GM18517 (cell line): ENCODE measurements at regions not wholly inside any gene's neighbourhood (a gene's known extent, or its start where the extent isn't known, plus 50 kb on each side); places are given as distances from the start of the nearest gene placed in this dataset.
"Not testable (repeated sequence)": the region's sequence is repeated elsewhere in the genome, so short reads cannot be mapped to it uniquely, and the experiment has no call there.

ENCODE experiments used
- ATAC-seq: cut with Tn5 transposase; IDR thresholded peaks from one replicate; pipeline ENCODE4 v1.9.1; 2021; ENCODE audit warnings: mild to moderate bottlenecking, moderate library complexity; ENCODE audit not compliant: unreplicated experiment

DNA sequence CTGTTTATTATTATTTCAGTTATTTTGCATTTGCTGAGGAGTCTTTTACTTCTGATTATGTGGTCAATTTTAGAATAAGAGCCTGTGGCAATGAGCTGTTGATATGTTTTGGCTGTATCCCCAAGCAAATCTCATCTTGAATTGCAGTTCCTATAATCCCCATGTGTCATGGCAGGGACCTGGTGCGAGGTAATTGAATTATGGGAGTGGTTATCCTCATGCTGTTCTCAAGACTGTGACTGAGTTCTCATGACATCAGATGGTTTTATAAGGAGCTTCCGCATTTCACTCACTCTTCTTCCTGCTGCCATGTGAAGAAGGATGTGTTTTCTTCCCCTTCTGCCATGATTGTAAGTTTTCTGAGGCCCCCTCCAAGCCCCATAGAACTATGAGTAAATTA lies 114.9 kb upstream of the SLCO6A1 start:
- ATAC-seq, result no peak

DNA sequence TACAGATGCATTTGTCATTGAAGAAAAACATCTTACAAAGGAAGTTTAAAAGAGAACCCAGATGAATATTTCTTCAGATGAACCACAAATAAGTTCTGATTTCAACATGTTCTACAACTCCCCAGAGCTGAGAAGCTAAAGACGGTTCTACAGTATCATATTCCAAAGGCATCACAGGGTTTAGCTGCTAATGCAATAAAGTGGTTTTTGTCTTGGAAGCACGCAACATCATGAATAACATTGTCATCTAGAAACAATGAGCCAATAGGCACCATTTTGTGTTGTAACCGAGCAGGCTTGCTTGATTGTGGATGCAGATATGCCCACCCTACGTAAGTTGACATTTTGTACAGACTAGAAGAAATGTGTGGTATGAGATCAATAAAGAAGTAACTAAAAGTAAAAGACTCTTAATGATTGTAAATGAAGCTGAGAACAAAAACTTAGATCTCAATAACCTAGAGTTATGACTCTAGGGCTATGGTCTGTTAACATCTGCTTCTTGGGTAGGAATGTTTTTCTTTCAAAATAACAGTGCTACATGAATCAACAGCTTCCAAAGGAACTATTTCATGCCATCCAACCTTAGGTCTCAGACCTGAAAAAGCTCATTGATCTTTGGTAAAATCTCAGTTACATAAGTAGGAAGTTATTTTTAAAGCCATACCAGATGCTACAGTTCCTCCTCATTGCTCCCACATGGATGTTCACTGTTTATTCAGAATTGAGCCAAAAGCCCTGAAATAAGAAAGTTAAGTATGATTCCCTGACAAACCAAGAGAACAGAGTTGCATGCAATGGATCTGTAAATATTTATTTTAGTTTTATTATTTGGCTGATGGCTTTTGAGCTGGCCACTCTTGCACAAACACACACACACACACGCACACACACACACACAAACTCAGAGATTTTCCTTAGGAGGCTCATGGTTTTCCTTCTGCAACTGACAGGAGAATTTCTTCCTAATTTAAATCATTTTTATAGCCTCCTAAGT lies 118.7 kb upstream of the SLCO6A1 start:
- no peak for ATAC-seq

DNA sequence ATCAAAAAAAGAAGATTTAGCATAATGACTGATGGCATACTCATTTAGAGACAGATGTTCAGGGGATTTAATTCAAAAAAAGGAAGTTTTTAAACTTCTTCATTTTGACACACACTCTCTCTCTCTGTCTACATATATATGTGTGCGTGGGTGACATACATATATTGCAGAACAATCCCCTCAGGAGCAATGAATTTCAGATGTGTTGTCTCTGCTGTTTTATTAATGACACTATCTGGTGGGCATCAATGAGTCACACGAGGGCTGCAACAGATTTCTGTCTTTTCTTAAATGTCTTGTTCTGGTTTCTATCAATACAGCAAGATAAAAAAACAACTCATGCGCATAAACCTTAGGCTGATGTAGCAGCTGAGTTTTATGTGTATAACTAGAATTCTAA lies 123.5 kb upstream of the SLCO6A1 start:
- ATAC-seq, result no peak

DNA sequence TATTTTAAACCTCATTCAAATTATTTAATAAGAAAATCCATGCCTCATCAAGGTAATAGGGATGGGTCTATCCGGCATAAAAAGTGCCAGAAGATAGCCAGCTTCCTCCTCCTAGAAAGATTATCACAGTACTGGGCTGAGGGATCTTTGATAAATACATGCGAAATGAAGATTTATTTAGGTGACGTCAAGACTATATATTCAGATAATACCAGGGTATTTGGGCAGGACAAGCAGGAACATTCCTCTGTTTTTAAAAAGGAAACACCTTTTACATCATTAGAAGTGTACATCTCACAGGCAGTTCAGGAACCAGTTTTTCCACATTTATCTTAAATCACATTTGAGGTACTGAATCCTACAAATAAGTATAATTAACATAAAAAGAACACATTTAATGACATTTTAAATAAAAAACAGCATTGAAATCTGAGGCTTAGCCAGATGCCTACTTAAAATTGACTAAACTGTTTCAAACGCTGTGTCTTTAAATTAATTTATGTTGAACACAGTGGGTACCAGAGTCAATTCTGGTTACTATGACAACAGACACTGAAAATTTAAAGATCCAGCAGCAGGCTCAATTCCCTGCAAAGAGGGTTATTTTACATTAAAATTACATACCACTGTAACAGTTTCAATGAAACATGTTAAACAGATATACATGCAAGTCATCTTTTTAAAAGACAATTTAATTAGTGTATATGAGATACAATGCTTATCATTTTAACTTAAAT lies 124.7 kb upstream of the SLCO6A1 start:
- ATAC-seq, result no peak

DNA sequence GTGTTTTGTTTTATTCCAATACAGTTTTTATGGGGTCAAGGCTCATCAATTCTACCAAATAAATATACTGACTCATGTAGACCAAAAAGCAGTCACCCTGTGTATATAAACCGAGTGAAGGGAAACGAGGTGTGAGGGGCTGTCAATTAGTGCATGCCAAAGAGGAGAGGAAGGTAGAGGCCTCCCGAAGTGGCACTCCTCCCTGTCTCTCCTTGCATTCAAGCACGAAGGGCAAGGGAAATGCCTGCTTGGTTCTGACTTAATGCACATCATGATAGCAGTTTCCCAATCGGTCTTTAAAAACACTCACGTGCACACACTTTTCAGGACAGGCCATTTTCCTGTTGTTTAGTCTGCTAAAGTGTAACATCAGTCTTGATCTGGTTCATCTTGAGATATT lies 125.6 kb upstream of the SLCO6A1 start:
- ATAC-seq, result no peak

DNA sequence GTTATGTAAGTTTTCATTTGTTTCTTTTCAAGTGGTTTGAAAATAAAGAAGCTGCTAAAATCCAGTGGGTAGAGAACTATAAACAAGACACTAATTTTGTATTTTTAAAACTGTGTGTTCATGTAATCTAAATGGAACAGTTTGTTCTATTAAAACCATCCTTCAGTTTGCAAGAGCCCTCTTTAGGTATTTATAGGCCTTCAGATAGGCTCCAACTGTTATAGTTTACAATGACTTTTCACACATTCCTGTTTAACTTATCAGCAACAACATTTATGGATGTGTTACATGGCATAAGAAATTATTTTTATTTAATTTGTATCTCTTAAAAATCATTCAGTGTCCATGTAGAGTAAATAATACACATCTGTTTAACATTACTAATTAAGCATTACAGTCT lies 126.7 kb upstream of the SLCO6A1 start:
- ATAC-seq, result no peak

DNA sequence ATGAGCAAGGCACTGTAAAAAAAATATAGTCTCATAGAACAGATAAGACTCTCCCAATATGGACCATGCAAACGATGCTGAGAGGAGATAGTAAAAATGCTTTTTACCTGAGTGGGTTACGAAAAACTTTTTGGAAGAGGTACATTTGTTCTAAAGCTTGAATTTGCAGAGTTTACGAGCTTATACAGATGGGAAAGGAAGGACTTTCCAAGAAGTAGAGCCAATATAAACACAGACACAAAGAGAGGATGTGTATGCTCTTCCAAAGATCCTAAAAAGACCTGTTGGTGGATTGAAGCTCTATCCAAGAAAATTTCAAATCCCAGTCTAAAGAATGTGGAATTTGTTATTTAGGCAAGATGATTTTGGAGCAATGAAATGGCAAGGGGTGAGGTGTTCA lies 127.1 kb upstream of the SLCO6A1 start:
- no peak for ATAC-seq

DNA sequence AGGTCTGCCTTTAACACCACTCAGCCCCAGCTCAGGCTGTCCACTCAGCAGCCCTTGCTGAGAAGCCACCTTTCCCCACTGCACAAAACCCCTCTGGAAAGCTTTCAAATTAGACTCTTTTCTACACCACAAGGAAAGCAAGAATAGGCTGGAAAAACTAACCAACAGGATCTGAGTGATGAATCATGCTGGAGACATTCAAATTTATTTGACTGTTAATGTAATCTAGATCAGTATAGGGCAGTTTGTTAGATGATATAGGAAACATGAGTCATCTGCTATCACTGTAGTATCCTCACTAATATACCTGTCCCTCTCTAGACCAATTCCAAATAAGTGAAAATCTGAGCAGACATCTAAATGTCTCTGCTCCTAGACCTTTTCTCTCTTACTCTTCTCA lies 127.8 kb upstream of the PAM start:
- ATAC-seq, result no peak

DNA sequence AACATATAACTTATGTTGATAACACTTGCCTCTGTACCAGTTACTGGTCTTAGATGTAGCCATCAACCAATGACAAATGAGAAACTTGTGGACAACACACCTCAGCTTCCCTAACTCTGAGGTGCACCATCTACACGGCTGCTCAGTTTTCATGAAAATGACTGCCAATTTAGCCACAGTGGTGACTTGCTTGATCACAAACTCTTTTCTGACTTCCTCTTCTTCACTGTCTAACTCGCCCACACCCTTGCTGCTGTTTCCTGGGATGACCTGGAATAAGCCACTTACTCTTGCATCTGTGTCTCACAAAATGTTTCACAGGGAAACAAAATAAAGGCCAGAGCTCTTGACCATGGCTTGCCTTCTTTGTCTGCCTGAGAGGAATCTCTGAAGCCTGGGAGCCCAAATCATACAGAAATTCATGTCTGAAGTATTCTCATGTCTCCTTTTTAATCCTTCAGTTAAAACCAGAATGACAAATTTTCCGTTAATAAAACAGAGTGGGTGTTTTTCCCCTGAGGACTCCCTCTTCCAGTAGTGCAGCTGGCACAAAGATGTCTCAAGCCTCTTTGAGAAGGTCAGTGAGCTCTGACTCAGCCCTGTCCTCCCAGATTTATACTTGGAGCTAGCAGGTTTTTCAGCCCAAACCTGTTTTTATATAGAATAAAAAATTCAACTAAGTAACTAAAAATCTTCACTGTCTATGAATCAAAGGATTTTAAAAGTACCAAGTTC lies 126.5 kb upstream of the PAM start:
- no peak for ATAC-seq

DNA sequence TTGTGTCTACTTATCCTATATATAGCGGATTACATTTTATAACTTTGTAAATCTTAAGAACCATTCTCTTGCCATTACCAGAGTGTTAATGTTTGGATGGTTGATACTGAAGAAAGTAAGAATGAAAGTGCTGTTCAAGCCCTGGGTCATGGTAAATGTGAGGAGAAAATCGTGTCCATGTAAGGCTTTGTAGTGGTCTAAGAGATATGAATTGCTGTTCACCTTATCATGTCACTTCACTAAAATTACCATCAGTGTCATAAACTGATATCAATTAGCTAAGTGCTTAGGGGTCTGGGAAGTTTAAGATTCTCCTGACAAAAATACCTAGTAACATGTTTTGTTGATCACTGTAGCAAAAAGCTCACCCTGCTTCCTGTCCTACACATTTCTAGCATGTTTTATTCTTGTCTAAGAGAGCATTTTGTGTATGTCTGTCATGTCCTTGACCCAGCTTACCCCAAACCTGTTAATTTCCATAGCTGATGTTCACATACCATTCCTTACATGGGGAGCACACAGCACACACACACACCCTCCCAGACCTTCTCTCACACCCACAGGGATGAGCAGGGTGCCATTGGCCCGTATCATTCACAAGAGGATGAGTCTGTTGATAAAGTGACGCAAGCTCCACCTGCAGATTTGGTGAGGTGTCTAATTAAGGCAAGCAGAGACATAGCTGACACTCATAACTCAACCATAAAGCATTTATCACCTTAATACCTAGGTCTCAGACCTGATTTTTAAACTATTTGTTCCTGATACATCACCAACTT lies 125.1 kb upstream of the PAM start:
- ATAC-seq, result no peak

DNA sequence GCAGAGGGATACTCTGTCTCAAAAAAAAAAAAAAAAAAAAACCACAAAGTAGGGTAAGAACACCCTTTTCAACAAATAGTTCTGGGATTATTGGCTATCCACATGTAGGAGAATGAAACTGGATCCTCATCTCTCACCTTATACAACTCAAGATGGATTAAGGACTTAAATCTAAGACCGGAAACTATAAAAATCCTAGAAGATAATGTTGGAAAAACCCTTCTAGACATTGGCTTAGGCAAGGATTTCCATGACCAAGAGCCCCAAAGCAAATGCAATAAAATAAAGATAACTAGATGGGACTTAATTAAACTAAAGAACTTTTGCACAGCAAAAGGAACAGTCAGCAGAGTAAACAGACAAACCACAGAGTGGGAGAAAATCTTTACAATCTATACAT lies 119.7 kb upstream of the PAM start:
- not testable (repeated sequence) for ATAC-seq

DNA sequence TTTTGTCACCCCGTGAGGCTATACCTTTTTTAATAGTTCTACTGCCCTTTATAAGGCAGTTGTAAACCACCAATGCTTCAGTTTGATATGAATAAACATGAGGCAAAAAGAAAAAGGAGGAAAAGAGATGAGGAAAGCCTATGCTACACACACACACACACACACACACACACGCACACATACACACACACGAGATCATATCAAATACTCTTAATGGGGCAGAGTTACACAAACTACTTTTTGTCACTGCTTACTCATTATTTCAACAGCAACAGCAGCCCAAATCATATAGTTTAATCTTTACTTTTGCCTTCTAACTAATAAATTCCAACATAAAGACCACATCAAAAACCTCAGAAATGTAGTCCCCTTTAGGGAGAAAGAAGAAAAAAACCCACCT lies 116.8 kb upstream of the PAM start:
- no peak for ATAC-seq

DNA sequence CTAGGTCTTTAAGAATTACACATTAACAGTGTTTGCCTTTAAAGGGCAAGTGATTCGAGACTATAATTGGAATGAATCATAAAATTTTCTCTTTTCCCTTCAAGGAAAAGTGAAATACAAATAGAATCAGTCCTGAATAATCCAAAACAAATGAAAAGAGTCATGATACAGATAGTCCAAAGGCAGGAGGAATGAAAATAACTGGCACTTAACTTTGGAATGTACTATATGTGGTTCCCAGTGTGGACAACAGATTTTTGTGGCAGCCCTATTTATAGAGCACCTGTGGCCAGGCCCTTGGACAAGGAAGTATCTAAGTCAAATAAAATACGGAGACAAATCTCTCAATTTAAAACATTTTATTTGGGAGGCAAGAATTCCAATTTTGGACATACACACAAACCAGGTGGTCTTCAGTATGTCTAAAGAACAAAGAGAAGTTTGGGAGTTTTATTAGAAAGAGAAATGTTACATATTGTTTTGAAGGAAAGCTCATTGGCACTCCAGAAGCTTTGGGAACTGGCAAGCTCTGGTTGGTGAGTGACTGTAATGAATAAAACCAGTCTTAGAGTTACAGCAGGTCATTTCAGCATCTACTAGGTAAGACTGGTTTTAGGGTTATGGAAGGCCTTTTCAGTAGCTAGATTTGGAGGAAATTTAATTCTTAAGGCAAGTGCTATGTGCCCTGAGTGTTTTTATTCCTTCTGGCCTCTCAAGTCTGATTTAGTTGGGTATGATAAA lies 116.0 kb upstream of the PAM start:
- ATAC-seq, result no peak

DNA sequence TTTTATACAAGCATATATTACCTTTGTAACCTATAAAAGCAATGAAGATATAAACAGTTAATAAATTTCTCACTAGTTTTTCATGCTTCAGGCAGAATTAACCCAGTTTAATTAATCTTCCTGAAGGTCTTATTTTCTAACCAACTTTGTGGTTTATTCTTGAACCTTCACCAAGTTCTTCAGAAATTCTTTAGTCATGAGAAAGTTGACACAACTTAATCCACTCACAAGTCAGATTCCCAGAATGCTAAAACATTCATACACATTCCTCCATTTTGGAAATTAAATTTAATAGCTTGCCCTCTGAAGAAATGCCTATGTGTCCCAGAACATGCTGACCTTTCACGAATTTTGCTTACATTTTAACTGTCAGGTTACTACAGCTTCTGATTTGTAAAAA lies 105.4 kb upstream of the PAM start:
- ATAC-seq, result no peak

DNA sequence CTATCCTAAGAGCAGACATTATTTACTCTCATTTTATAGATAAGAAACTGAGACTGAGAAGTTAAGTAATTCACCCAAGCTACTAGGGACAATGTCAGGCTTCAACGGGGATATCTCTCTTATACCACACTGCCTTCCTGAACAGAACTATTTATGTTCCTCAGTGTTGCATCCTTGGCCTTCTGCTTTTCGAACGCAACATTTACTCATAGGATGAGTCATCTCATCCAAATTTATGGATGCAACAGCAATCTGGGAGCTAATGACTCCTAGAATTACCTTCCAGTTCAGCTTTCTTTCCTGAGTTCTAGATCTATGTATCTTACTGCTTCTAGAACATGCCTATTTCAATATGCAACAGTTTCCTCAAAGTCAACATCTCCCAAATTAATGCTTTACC lies 103.6 kb upstream of the PAM start:
- no peak for ATAC-seq

DNA sequence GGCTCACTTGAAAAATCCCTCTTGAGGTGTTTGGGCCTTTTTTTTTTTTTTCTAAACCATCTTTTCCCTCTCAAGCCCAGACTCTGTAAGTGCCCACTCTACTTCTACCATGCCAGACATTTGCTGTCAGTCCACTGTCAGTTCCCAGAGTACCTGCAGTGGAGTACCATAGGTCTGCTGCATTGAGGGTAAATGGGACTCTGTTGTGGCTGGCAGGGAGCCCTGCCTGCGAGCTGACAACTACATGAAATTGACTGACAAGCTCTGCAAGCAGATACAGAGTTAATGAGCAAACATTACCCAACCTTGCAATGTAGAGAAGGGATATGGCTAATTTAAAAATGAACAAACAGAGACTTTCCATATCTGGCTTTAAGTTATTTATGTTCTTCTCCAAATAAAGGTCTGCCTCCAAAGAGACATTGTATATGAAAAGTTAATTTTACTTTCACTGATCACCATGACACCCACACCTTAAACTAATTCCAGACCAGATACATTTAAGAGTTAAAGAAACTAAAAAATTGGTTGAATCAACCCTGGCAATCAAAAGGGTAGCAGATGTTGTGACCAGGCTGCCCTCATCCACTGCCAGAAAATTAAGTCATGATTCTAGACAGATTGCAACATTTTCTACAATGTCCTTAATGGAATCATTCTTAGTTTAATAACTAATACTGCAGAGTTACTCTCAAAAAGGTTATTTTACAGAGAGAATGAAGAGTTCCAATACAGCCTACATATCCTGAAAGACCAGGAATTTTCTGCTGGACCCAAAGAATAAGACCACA lies 100.4 kb upstream of the PAM start:
- no peak for ATAC-seq

DNA sequence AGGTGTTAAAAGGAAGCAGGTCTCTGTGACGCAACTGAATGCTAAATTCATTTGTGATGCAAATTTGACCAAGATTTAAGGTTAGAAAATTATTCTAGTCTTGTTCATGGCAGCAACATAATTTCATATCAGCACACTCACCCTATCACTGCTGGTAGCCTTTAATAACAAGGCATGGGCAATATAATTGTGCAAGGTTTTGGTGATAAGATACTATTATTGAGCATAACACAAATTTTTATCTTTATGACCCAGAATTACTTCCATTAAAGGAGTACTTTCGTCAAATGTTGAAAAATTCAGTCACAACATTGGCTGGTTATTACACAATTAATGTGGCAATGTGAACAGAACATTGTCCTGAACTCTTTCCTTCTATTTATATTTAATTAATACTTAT lies 96.0 kb upstream of the PAM start:
- ATAC-seq, result no peak

DNA sequence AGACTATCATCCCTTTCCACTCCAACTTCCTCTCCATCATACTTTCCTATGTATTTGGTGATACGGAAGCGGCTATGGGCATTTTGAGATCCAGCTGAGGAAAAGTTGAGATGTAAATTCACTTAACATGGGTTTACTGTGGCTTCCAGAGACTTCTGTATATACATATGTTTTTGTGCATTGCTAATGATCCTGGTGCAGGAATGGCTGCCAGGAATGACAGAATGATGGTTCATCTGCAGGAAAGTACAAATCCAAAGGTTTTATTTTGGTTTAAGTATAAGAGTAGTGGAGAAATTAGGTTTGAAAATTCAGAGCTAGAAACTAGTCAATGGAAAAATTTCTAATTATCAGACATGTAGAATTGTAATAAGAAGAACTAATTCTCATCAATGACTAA lies 95.0 kb upstream of the PAM start:
- no peak for ATAC-seq
